WTC11 (cell line): ENCODE measurements at regions not wholly inside any gene's neighbourhood (a gene's known extent, or its start where the extent isn't known, plus 50 kb on each side); places are given as distances from the start of the nearest gene placed in this dataset.

Source experiments
- ATAC-seq: fragments of 200-7000 bp; cut with Tn5 transposase; 2 replicates; pipeline ENCODE4 v1.10.0; 2021; ENCODE audit warnings: mild to moderate bottlenecking, moderate library complexity
- CTCF ChIA-PET: fragments of 300-600 bp; sonication (Branson Sonifier 250); formaldehyde crosslinking; loops from one replicate; lab custom pipeline; 2021; ENCODE audit warnings: antibody characterized with exemption; lab: Charles Lee
- POLR2A ChIA-PET: fragments of 350-600 bp; sonication (Branson Sonifier 250); formaldehyde crosslinking; loops from one replicate; lab custom pipeline; 2021; ENCODE audit warnings: antibody characterized with exemption; lab: Charles Lee
- DNase-seq: peaks from one replicate; pipeline ENCODE4 v3.0.0; 2021; ENCODE audit warnings: low spot score
- H3K27ac Mint-ChIP-seq: 2 replicates; pipeline ENCODE4 v1.8.0; 2021; ENCODE audit warnings: mixed read lengths
- H3K27me3 Mint-ChIP-seq: 2 replicates; pipeline ENCODE4 v1.8.0; 2021; ENCODE audit warnings: low read depth, mild to moderate bottlenecking, moderate library complexity, mixed read lengths
- H3K36me3 Mint-ChIP-seq: 2 replicates; pipeline ENCODE4 v1.8.0; 2021; ENCODE audit warnings: mixed read lengths
- H3K4me1 Mint-ChIP-seq: 2 replicates; pipeline ENCODE4 v1.8.0; 2022; ENCODE audit warnings: mixed read lengths
- H3K4me3 Mint-ChIP-seq: 2 replicates; pipeline ENCODE4 v1.8.0; 2021; ENCODE audit warnings: mild to moderate bottlenecking, moderate library complexity, mixed read lengths
- H3K9me3 Mint-ChIP-seq: 2 replicates; pipeline ENCODE4 v1.8.0; 2021; ENCODE audit warnings: mixed read lengths
- AFF4 ChIP-seq: sonication (generic); formaldehyde crosslinking; IDR thresholded peaks from 2 replicates; pipeline ENCODE4 v1.8.1; 2023; ENCODE audit warnings: mild to moderate bottlenecking, missing genetic modification reagents, borderline replicate concordance
- ETV6 ChIP-seq: sonication (generic); formaldehyde crosslinking; IDR thresholded peaks from 2 replicates; pipeline ENCODE4 v1.8.1; 2022; ENCODE audit warnings: mild to moderate bottlenecking, missing genetic modification reagents
- FOXJ3 ChIP-seq: sonication (generic); formaldehyde crosslinking; IDR thresholded peaks from 2 replicates; pipeline ENCODE4 v1.9.0; 2021; ENCODE audit warnings: missing genetic modification reagents, mild to moderate bottlenecking, borderline replicate concordance
- FOXP1 ChIP-seq: sonication (generic); formaldehyde crosslinking; IDR thresholded peaks from 2 replicates; pipeline ENCODE4 v1.8.0; 2022; ENCODE audit warnings: missing genetic modification reagents, mild to moderate bottlenecking, moderate library complexity, borderline replicate concordance
- HMGA2 ChIP-seq: fragments of 250-450 bp; sonication (Bioruptor Pico); IDR thresholded peaks from 2 replicates; pipeline ENCODE4 v1.4.0; 2021; ENCODE audit warnings: mild to moderate bottlenecking, moderate library complexity
- NFE2L1 ChIP-seq: sonication (generic); formaldehyde crosslinking; IDR thresholded peaks from 2 replicates; pipeline ENCODE4 v1.8.1; 2023; ENCODE audit warnings: missing genetic modification reagents
- PRRX2 ChIP-seq: fragments of 250-450 bp; sonication (Bioruptor Pico); IDR thresholded peaks from 2 replicates; pipeline ENCODE4 v1.8.0; 2021; ENCODE audit warnings: mild to moderate bottlenecking
- RORB ChIP-seq: fragments of 250-450 bp; sonication (Bioruptor Pico); IDR thresholded peaks from 2 replicates; pipeline ENCODE4 v1.9.0; 2021; ENCODE audit warnings: mild to moderate bottlenecking
- SMAD3 ChIP-seq: sonication (generic); formaldehyde crosslinking; IDR thresholded peaks from 2 replicates; pipeline ENCODE4 v1.8.0; 2022; ENCODE audit warnings: missing genetic modification reagents, mild to moderate bottlenecking, borderline replicate concordance
- STAT6 ChIP-seq: sonication (generic); formaldehyde crosslinking; conservative IDR thresholded peaks from 2 replicates; pipeline ENCODE4 v1.8.1; 2023; ENCODE audit warnings: mild to moderate bottlenecking, low read depth, missing genetic modification reagents, moderate library complexity
- TEAD1 ChIP-seq: sonication (generic); formaldehyde crosslinking; IDR thresholded peaks from 2 replicates; pipeline ENCODE4 v1.8.0; 2022; ENCODE audit warnings: mild to moderate bottlenecking, missing genetic modification reagents
- TP53 ChIP-seq: sonication (generic); formaldehyde crosslinking; IDR thresholded peaks from 2 replicates; pipeline ENCODE4 v1.8.1; 2023; ENCODE audit warnings: mild to moderate bottlenecking, missing genetic modification reagents
- ZNF121 ChIP-seq: sonication (generic); formaldehyde crosslinking; IDR thresholded peaks from 2 replicates; pipeline ENCODE4 v1.8.0; 2023; ENCODE audit warnings: missing genetic modification reagents
- ZNF138 ChIP-seq: sonication (generic); formaldehyde crosslinking; conservative IDR thresholded peaks from 2 replicates; pipeline ENCODE4 v1.8.1; 2022; ENCODE audit warnings: mild to moderate bottlenecking, moderate library complexity, missing genetic modification reagents
- ZNF263 ChIP-seq: sonication (generic); formaldehyde crosslinking; IDR thresholded peaks from 2 replicates; pipeline ENCODE4 v1.8.1; 2022; ENCODE audit warnings: low read depth, mild to moderate bottlenecking, moderate library complexity, missing genetic modification reagents
- ZNF423 ChIP-seq: fragments of 250-450 bp; sonication (Bioruptor Pico); IDR thresholded peaks from 2 replicates; pipeline ENCODE4 v2.1.2; 2022; ENCODE audit warnings: mild to moderate bottlenecking, moderate library complexity
- ZNF671 ChIP-seq: fragments of 250-450 bp; sonication (Bioruptor Pico); IDR thresholded peaks from 2 replicates; pipeline ENCODE4 v1.8.0; 2021; ENCODE audit warnings: mild to moderate bottlenecking
- TF ChIP-seq, protein P1 (sequence below): sonication (generic); formaldehyde crosslinking; IDR thresholded peaks from 2 replicates; pipeline ENCODE4 v1.8.0; 2022; ENCODE audit warnings: mild to moderate bottlenecking, missing genetic modification reagents
- TF ChIP-seq, protein P2 (sequence below): fragments of 250-450 bp; sonication (Bioruptor Pico); IDR thresholded peaks from 2 replicates; pipeline ENCODE4 v2.1.2; 2022; ENCODE audit warnings: mild to moderate bottlenecking, moderate library complexity

DNA sequence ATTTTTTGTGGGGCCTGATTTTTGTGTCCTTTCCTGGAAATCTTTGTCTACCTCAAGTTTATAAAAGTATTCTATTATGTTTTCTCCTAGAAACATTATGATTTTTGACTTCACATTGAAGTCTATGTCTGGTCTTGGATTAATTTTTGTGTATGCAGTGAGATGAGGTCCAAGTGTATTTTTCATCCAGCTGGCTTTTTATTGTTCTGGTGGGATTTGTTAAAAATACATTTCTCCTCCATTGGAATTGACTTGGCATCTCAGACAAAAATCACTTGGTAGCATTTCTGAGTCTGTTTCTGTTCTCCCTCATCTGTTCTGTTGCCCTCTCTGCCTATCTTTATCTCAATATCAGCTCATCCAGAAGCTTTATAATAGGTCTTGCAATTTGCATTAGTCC, 109.0 kb downstream of the IRX1 start:
- no peak for ATAC-seq
- POLR2A ChIA-PET = no interaction called here
- Mint-ChIP-seq H3K27ac (no peak overlapping the region; the same call in 1 of the 2 replicates), H3K9me3 (peaks cover 8% of the 10 kb centered on the region; the same call in 1 of the 2 replicates), H3K36me3 (no peaks in the 10 kb centered on the region), H3K4me3 (no peak overlapping the region), H3K27me3 (no peaks in the 10 kb centered on the region), H3K4me1 (peaks cover 31% of the 10 kb centered on the region)
- TF ChIP-seq, protein P1, sequence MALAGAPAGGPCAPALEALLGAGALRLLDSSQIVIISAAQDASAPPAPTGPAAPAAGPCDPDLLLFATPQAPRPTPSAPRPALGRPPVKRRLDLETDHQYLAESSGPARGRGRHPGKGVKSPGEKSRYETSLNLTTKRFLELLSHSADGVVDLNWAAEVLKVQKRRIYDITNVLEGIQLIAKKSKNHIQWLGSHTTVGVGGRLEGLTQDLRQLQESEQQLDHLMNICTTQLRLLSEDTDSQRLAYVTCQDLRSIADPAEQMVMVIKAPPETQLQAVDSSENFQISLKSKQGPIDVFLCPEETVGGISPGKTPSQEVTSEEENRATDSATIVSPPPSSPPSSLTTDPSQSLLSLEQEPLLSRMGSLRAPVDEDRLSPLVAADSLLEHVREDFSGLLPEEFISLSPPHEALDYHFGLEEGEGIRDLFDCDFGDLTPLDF (CRISPR knock-in tag) = no peak
- no peak for TF ChIP-seq PRRX2 (CRISPR knock-in tag)
- no peak for TF ChIP-seq ZNF263 (CRISPR knock-in tag)
- no peak for TF ChIP-seq TP53 (CRISPR knock-in tag)
- TF ChIP-seq NFE2L1 = no peak
- no peak for TF ChIP-seq ZNF671 (CRISPR knock-in tag)
- TF ChIP-seq AFF4 = no peak
- CTCF ChIA-PET = no interaction called here
- DNase-seq = no peak

DNA sequence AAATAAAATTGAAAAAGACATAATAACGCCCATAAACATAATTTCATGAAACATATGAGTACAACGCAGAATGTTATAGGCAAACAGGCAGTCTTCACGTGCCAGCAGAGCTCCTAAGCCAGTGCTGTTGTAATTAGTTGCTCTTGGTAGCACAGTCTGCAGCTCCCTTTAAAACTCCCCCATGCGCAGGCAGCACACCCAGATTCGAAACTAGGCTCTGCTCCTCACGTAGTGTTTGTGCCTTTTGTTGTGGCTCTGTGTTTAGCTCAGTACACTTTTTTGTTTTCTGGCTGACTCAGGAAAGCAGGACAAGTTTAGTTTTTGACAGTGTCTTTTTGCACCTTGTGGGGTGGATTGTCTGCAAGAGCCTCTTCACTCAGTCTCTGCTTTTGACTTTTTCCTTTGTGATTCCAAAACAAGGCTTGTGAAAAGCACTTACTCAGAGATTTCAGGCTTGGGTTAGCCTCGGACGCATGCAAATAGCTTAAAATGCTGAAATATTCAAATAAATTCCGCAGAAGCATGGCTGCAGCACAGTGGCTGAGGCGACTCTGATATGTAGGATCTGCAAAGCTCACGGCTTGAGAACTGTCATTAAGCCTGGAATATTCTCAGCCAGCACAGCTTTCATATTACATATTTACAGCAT, 113.6 kb downstream of the IRX1 start:
- CTCF ChIA-PET = interaction anchor here (1.9 to 2.6 kb wide), 2 partner anchors 103 to 106 kb away, joined by 5 to 6 read pairs; no protein-coding TSS in a partner anchor
- Mint-ChIP-seq H3K36me3 (no peaks in the 10 kb centered on the region), H3K27ac (peak overlapping the region; percentile 95), H3K4me3 (peak overlapping the region; percentile 20), H3K9me3 (peaks cover 11% of the 10 kb centered on the region), H3K4me1 (peaks cover 28% of the 10 kb centered on the region), H3K27me3 (no peaks in the 10 kb centered on the region)
- DNase-seq = no peak
- TF ChIP-seq ETV6 (CRISPR knock-in tag) = 0 out of 2 replicates have a peak, but pooled peaks have one; percentile 50
- TF ChIP-seq FOXJ3 = no peak
- TF ChIP-seq, all 79 proteins: peak for 1
- ATAC-seq = peak; percentile 77
- POLR2A ChIA-PET = interaction anchor here (0.6 kb wide), 1 partner anchor 586 kb away, joined by 6 read pairs; no protein-coding TSS in a partner anchor

DNA sequence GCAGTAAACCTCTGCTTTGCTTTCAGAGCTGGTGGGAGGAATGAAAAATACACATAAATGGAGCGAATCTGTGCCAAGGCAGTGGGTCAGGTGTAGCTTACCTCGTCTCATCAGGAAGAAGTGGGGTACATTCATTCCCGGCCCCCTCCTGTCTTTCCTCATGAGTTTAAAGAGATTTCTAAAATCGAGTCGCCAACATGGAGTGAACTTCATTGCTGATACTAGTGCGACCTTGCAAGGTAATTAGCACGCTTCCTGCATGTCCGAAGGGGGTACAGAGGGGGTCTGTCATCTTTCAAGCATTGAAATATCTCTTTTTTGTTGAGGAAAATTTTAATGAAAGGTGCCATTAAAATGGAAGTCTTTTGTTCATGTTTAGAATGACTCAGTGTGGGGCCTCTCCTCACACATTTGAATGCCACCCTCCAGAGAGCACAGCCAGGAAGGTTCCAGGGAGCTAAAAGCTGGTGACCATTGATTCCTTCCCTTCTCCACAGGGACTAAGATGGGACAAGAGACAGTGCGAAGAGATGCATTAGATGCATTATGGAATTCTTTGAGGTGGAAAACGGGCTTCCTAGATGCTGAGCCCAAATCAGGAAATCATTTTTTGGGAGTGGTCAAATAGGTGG, 114.2 kb downstream of the IRX1 start:
- peak overlapping the region; percentile 20 for H3K4me3 Mint-ChIP-seq
- peaks cover 17% of the 10 kb centered on the region for H3K9me3 Mint-ChIP-seq
- H3K36me3 Mint-ChIP-seq = no peaks in the 10 kb centered on the region
- ATAC-seq (peak; percentile 60), DNase-seq (no peak)
- POLR2A ChIA-PET = interaction anchor here (0.6 kb wide), 1 partner anchor 586 kb away, joined by 6 read pairs; no protein-coding TSS in a partner anchor
- H3K4me1 Mint-ChIP-seq = peaks cover 30% of the 10 kb centered on the region
- H3K27ac Mint-ChIP-seq = peak overlapping the region; percentile 95
- TF ChIP-seq ZNF423 (CRISPR knock-in tag) (peak; percentile 43; the same call in 1 of the 2 replicates), ZNF138 (CRISPR knock-in tag) (no peak), TEAD1 (0 out of 2 replicates have a peak, but pooled peaks have one; percentile 32)
- CTCF ChIA-PET = interaction anchor here (1.9 to 2.6 kb wide), 2 partner anchors 103 to 107 kb away, joined by 5 to 6 read pairs; no protein-coding TSS in a partner anchor
- H3K27me3 Mint-ChIP-seq = no peaks in the 10 kb centered on the region

- peak; percentile 30 for DNase-seq
- POLR2A ChIA-PET = interaction anchor here (0.6 kb wide), 1 partner anchor 1469 kb away, joined by 3 read pairs; no protein-coding TSS in a partner anchor
- Mint-ChIP-seq H3K36me3 (no peaks in the 10 kb centered on the region), H3K27ac (no peak overlapping the region), H3K9me3 (peaks cover 25% of the 10 kb centered on the region), H3K27me3 (no peaks in the 10 kb centered on the region), H3K4me1 (peaks cover 11% of the 10 kb centered on the region), H3K4me3 (no peak overlapping the region)
- CTCF ChIA-PET = no interaction called here
- ATAC-seq = peak; percentile 85
- no peak for TF ChIP-seq RORB (CRISPR knock-in tag)
- no peak for TF ChIP-seq STAT6
- no peak for TF ChIP-seq ZNF121 (CRISPR knock-in tag)
- no peak for TF ChIP-seq FOXP1 (CRISPR knock-in tag)
- TF ChIP-seq, protein P2, sequence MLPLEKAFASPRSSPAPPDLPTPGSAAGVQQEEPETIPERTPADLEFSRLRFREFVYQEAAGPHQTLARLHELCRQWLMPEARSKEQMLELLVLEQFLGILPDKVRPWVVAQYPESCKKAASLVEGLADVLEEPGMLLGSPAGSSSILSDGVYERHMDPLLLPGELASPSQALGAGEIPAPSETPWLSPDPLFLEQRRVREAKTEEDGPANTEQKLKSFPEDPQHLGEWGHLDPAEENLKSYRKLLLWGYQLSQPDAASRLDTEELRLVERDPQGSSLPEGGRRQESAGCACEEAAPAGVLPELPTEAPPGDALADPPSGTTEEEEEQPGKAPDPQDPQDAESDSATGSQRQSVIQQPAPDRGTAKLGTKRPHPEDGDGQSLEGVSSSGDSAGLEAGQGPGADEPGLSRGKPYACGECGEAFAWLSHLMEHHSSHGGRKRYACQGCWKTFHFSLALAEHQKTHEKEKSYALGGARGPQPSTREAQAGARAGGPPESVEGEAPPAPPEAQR (CRISPR knock-in tag) = no peak
- TF ChIP-seq HMGA2 (CRISPR knock-in tag) = no peak
- TF ChIP-seq SMAD3 (CRISPR knock-in tag) = no peak
These were observed 119.4 kb downstream of the IRX1 start for GRCh38 chr5:3715062-3715461.
